GM23338 (cell line): ENCODE measurements at regions not wholly inside any gene's neighbourhood (a gene's known extent, or its start where the extent isn't known, plus 50 kb on each side); places are given as distances from the start of the nearest gene placed in this dataset.

Experiments
- CREB1 ChIP-seq: fragments of 250-450 bp; sonication (Bioruptor Pico); IDR thresholded peaks from 2 replicates; pipeline ENCODE4 v1.5.0; 2020; ENCODE audit warnings: low read depth, mild to moderate bottlenecking, moderate library complexity
- EZH2 ChIP-seq: fragments of 200-600 bp; sonication (generic); IDR thresholded peaks from one replicate; pipeline ENCODE4 v1.8.0; 2017; ENCODE audit warnings: antibody characterized with exemption, mild to moderate bottlenecking, low read depth; ENCODE audit not compliant: unreplicated experiment
- EZH2phosphoT487 ChIP-seq: fragments of 200-600 bp; sonication (generic); IDR thresholded peaks from one replicate; pipeline ENCODE4 v1.8.1; 2018; ENCODE audit warnings: antibody characterized with exemption; ENCODE audit not compliant: unreplicated experiment
- JUNB ChIP-seq: IDR thresholded peaks from one replicate; pipeline ENCODE4 v1.6.1; 2016; ENCODE audit warnings: antibody characterized with exemption; ENCODE audit not compliant: unreplicated experiment
- NANOG ChIP-seq: IDR thresholded peaks from 2 replicates; pipeline ENCODE4 v1.6.1; 2016; ENCODE audit warnings: antibody characterized with exemption, borderline replicate concordance
- REST ChIP-seq: IDR thresholded peaks from one replicate; pipeline ENCODE4 v1.6.1; 2018; ENCODE audit warnings: antibody characterized with exemption; ENCODE audit not compliant: unreplicated experiment
- STAT1 ChIP-seq: IDR thresholded peaks from one replicate; pipeline ENCODE4 v1.6.1; 2016; ENCODE audit warnings: antibody characterized with exemption; ENCODE audit not compliant: unreplicated experiment
- ZNF114 ChIP-seq: fragments of 250-450 bp; sonication (Bioruptor Pico); IDR thresholded peaks from 2 replicates; pipeline ENCODE4 v1.5.0; 2020; ENCODE audit warnings: mild to moderate bottlenecking, moderate library complexity
- ZNF331 ChIP-seq: fragments of 250-450 bp; sonication (Bioruptor Pico); IDR thresholded peaks from 2 replicates; pipeline ENCODE4 v1.5.0; 2020; ENCODE audit warnings: low read depth, mild to moderate bottlenecking, moderate library complexity
- ZNF462 ChIP-seq: fragments of 250-450 bp; sonication (Bioruptor Pico); IDR thresholded peaks from 2 replicates; pipeline ENCODE4 v1.5.0; 2020; ENCODE audit warnings: mild to moderate bottlenecking, moderate library complexity
- TF ChIP-seq, protein P1 (sequence below), 2 experiments: fragments of 200-600 bp in 1 of 2; sonication (generic) in 1 of 2; conservative IDR thresholded peaks; 2 replicates each; pipeline versions ENCODE4 v1.5.1 to v1.6.1; 2016 to 2017; ENCODE audit warnings: antibody characterized with exemption in 2 of 2, low read depth in 2 of 2, mild to moderate bottlenecking in 2 of 2, moderate library complexity in 1 of 2

GRCh38 chr14:38080696-38081095 lies 127.0 kb upstream of the SSTR1 start (continued):
- TF ChIP-seq ZNF462 (CRISPR knock-in tag) (no peak), ZNF331 (no peak), EZH2 (no peak), EZH2phosphoT487 (no peak), STAT1 (no peak), ZNF114 (CRISPR knock-in tag) (no peak), NANOG (no peak), JUNB (no peak), REST (no peak), CREB1 (no peak)
- TF ChIP-seq, protein P1, sequence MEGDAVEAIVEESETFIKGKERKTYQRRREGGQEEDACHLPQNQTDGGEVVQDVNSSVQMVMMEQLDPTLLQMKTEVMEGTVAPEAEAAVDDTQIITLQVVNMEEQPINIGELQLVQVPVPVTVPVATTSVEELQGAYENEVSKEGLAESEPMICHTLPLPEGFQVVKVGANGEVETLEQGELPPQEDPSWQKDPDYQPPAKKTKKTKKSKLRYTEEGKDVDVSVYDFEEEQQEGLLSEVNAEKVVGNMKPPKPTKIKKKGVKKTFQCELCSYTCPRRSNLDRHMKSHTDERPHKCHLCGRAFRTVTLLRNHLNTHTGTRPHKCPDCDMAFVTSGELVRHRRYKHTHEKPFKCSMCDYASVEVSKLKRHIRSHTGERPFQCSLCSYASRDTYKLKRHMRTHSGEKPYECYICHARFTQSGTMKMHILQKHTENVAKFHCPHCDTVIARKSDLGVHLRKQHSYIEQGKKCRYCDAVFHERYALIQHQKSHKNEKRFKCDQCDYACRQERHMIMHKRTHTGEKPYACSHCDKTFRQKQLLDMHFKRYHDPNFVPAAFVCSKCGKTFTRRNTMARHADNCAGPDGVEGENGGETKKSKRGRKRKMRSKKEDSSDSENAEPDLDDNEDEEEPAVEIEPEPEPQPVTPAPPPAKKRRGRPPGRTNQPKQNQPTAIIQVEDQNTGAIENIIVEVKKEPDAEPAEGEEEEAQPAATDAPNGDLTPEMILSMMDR (conservative IDR thresholded peaks at IDR 0.05; ENCODE audit: low read depth in 2 of 2), result no peak
